HG03103 (cell line): ENCODE measurements at regions not wholly inside any gene's neighbourhood (a gene's known extent, or its start where the extent isn't known, plus 50 kb on each side); places are given as distances from the start of the nearest gene placed in this dataset.
"Not testable (repeated sequence)": the region's sequence is repeated elsewhere in the genome, so short reads cannot be mapped to it uniquely, and the experiment has no call there.

Source experiments
- ATAC-seq: cut with Tn5 transposase; IDR thresholded peaks from one replicate; pipeline ENCODE4 v1.9.1; 2021; ENCODE audit warnings: low read depth; ENCODE audit not compliant: unreplicated experiment

- ATAC-seq, result no peak
Observed at GRCh38 chrX:97987979-97988378, 1104.3 kb downstream of the RPA4 start.

- ATAC-seq, result no peak
Observed at GRCh38 chrX:97995834-97996233, 1112.1 kb downstream of the RPA4 start.

- ATAC-seq, result no peak
Observed at GRCh38 chrX:98028691-98029090, 1145.0 kb downstream of the RPA4 start.

- no peak for ATAC-seq
Observed at GRCh38 chrX:98029861-98030260, 1146.2 kb downstream of the RPA4 start.

- no peak for ATAC-seq
Observed at GRCh38 chrX:98057176-98057575, 1173.5 kb downstream of the RPA4 start.

- ATAC-seq, result no peak
Observed at GRCh38 chrX:98065151-98065550, 1181.4 kb downstream of the RPA4 start.

GRCh38 chrX:98067611-98068010, 1183.9 kb downstream of the RPA4 start:
- ATAC-seq, result no peak

- ATAC-seq, result no peak
Observed at GRCh38 chrX:98068024-98068580, 1184.4 kb downstream of the RPA4 start.

GRCh38 chrX:98071331-98071730, 1187.6 kb downstream of the RPA4 start:
- no peak for ATAC-seq

GRCh38 chrX:98077440-98077839, 1193.7 kb downstream of the RPA4 start:
- ATAC-seq, result no peak

- no peak for ATAC-seq
Observed at GRCh38 chrX:98111684-98112083, 1228.0 kb downstream of the RPA4 start.

- no peak for ATAC-seq
Observed at GRCh38 chrX:98114021-98114420, 1230.3 kb downstream of the RPA4 start.

GRCh38 chrX:98141466-98141865, 1257.8 kb downstream of the RPA4 start:
- no peak for ATAC-seq

- no peak for ATAC-seq
Observed at GRCh38 chrX:98191003-98191402, 1307.3 kb downstream of the RPA4 start.

GRCh38 chrX:98194036-98194435, 1310.3 kb downstream of the RPA4 start:
- ATAC-seq, result no peak

- ATAC-seq, result no peak
Observed at GRCh38 chrX:98203800-98204199, 1320.1 kb downstream of the RPA4 start.

GRCh38 chrX:98207947-98208346, 1324.2 kb downstream of the RPA4 start:
- ATAC-seq, result no peak

- ATAC-seq, result no peak
Observed at GRCh38 chrX:98231003-98231402, 1347.3 kb downstream of the RPA4 start.

- ATAC-seq, result not testable (repeated sequence)
Observed at GRCh38 chrX:98240061-98240460, 1356.4 kb downstream of the RPA4 start.

GRCh38 chrX:98263135-98263534, 1379.4 kb downstream of the RPA4 start:
- ATAC-seq, result no peak

- ATAC-seq, result no peak
Observed at GRCh38 chrX:98289726-98290125, 1406.0 kb downstream of the RPA4 start.

GRCh38 chrX:98294310-98294709, 1410.6 kb downstream of the RPA4 start:
- no peak for ATAC-seq

GRCh38 chrX:98296129-98296528, 1412.4 kb downstream of the RPA4 start:
- ATAC-seq, result no peak
